HepG2 (cell line): ENCODE measurements at regions not wholly inside any gene's neighbourhood (a gene's known extent, or its start where the extent isn't known, plus 50 kb on each side); places are given as distances from the start of the nearest gene placed in this dataset.

Experiments
- ATAC-seq: fragments of 200-7000 bp; cut with Tn5 transposase; 3 replicates; pipeline ENCODE4 v1.9.1; 2020; ENCODE audit warnings: mild to moderate bottlenecking, moderate library complexity
- BruUV-seq: library from RNA; stranded (reverse); fragments of 400-500 nt; replicated peaks from 2 replicates; lab custom pipeline; 2021; lab: Mats Ljungman, UMichigan
- CTCF ChIA-PET: fragments of 300-600 bp; formaldehyde crosslinking; extraction: SDS; loops from one replicate; lab custom pipeline; 2021; ENCODE audit warnings: low total read pairs, inconsistent platforms, low intra/inter-chr PET ratio; lab: Yijun Ruan, JAX
- POLR2A ChIA-PET: fragments of 350-600 bp; sonication (Branson Sonifier 250); formaldehyde crosslinking; loops from one replicate; lab custom pipeline; 2020; ENCODE audit warnings: antibody characterized with exemption, inconsistent platforms; lab: Yijun Ruan, JAX
- DNase-seq: peaks from one replicate; pipeline ENCODE4 v3.0.0-alpha.2; 2015; ENCODE audit warnings: low spot score
- FAIRE-seq: peaks from 3 replicates; lab custom pipeline; 2011; peaks lifted over from hg19 to GRCh38; lab: Jason Lieb, UNC
- H2AFZ ChIP-seq: one replicate; pipeline ENCODE4 v1.6.1; 2011; ENCODE audit warnings: low read length, inconsistent platforms
- H3K27ac ChIP-seq: fragments of 300-600 bp; 3 replicates; pipeline ENCODE4 v1.8.0; 2011; ENCODE audit warnings: mixed run types, mild to moderate bottlenecking, mixed read lengths, low read length, inconsistent platforms; ENCODE audit not compliant: insufficient read depth; ENCODE audit errors: extremely low read length
- H3K27me3 ChIP-seq, 2 experiments: fragments of 200-600 bp in 1 of 2; 2 replicates in 1 of 2; 3 replicates in 1 of 2; pipeline versions ENCODE4 v1.6.0 to v1.8.0; 2011; ENCODE audit warnings: low read length in 2 of 2, mild to moderate bottlenecking in 2 of 2, moderate library complexity in 2 of 2, inconsistent platforms in 1 of 2; ENCODE audit not compliant: insufficient read depth in 2 of 2, control insufficient read depth in 1 of 2
- H3K36me3 ChIP-seq, 2 experiments: fragments of 200-600 bp in 1 of 2; replicated peaks in 1 of 2; 2 replicates in 1 of 2; 3 replicates in 1 of 2; pipeline versions ENCODE4 v1.5.1 to v1.8.0; 2011; ENCODE audit warnings: low read length in 2 of 2, inconsistent platforms in 1 of 2; ENCODE audit not compliant: insufficient read depth in 2 of 2, control insufficient read depth in 1 of 2
- H3K4me1 ChIP-seq: 2 replicates; pipeline ENCODE4 v1.5.1; 2012; ENCODE audit warnings: low read length, inconsistent platforms; ENCODE audit not compliant: insufficient read depth
- H3K4me2 ChIP-seq: 2 replicates; pipeline ENCODE4 v1.6.0; 2011; ENCODE audit warnings: low read depth, low read length, inconsistent platforms
- H3K4me3 ChIP-seq, 3 experiments: fragments of 200-600 bp in 1 of 3; sonication (generic), shearing (Covaris generic) in 1 of 3; replicated peaks in 1 of 3; 2 replicates each; pipeline ENCODE4 v1.5.1; 2011 to 2016; ENCODE audit warnings: low read length in 3 of 3, inconsistent platforms in 2 of 3, low read depth in 2 of 3, mild to moderate bottlenecking in 2 of 3, control low read depth in 1 of 3, mixed read lengths in 1 of 3; ENCODE audit not compliant: insufficient read depth in 1 of 3
- H3K79me2 ChIP-seq: one replicate; pipeline ENCODE4 v1.6.1; 2011; ENCODE audit warnings: low read length, inconsistent platforms; ENCODE audit not compliant: insufficient read depth
- H3K9ac ChIP-seq: 2 replicates; pipeline ENCODE4 v1.6.0; 2011; ENCODE audit warnings: mild to moderate bottlenecking, low read depth, low read length, inconsistent platforms; ENCODE audit not compliant: insufficient read depth
- H3K9me3 ChIP-seq: 2 replicates; pipeline ENCODE4 v1.5.1; 2012; ENCODE audit warnings: mild to moderate bottlenecking, low read length
- H4K20me1 ChIP-seq: 2 replicates; pipeline ENCODE4 v1.6.0; 2011; ENCODE audit warnings: inconsistent platforms, mild to moderate bottlenecking, low read length, moderate library complexity; ENCODE audit not compliant: insufficient read depth
- MED13 ChIP-seq: sonication (generic); formaldehyde crosslinking; IDR thresholded peaks from 2 replicates; pipeline ENCODE4 v1.5.0; 2020; ENCODE audit warnings: missing genetic modification reagents
- NKX3-1 ChIP-seq: sonication (generic); formaldehyde crosslinking; IDR thresholded peaks from 2 replicates; pipeline ENCODE4 v1.5.0; 2020; ENCODE audit warnings: missing genetic modification reagents
- PHB2 ChIP-seq: fragments of 450-650 bp; IDR thresholded peaks from 2 replicates; pipeline ENCODE4 v1.6.1; 2018; ENCODE audit not compliant: partially characterized antibody
- PITX1 ChIP-seq: sonication (generic); formaldehyde crosslinking; IDR thresholded peaks from 2 replicates; pipeline ENCODE4 v1.5.1; 2020; ENCODE audit warnings: mild to moderate bottlenecking, missing genetic modification reagents
- PPARG ChIP-seq: conservative IDR thresholded peaks from 2 replicates; pipeline ENCODE4 v1.6.1; 2016; ENCODE audit warnings: missing biosample characterization, missing genetic modification reagents
- REXO4 ChIP-seq: sonication (generic); formaldehyde crosslinking; IDR thresholded peaks from 2 replicates; pipeline ENCODE4 v1.8.0; 2022; ENCODE audit warnings: missing genetic modification reagents, mild to moderate bottlenecking, borderline replicate concordance
- SRSF9 ChIP-seq: fragments of 200-400 bp; formaldehyde crosslinking; IDR thresholded peaks from 2 replicates; pipeline ENCODE4 v1.6.1; 2018; ENCODE audit warnings: borderline replicate concordance, mild to moderate bottlenecking, low read depth, low read length; ENCODE audit not compliant: insufficient read depth, poor library complexity, severe bottlenecking
- SYNCRIP ChIP-seq: fragments of 200-400 bp; formaldehyde crosslinking; IDR thresholded peaks from 2 replicates; pipeline ENCODE4 v1.6.1; 2018; ENCODE audit warnings: mild to moderate bottlenecking, low read depth, low read length; ENCODE audit not compliant: insufficient read depth
- YEATS2 ChIP-seq: sonication (generic); formaldehyde crosslinking; IDR thresholded peaks from 2 replicates; pipeline ENCODE4 v1.4.0; 2020; ENCODE audit warnings: missing genetic modification reagents, borderline replicate concordance
- ZNF234 ChIP-seq: sonication (generic); formaldehyde crosslinking; conservative IDR thresholded peaks from 2 replicates; pipeline ENCODE4 v1.5.1; 2020; ENCODE audit warnings: mild to moderate bottlenecking, missing genetic modification reagents
- ZNF235 ChIP-seq: sonication (generic); formaldehyde crosslinking; IDR thresholded peaks from 2 replicates; pipeline ENCODE4 v1.8.1; 2023; ENCODE audit warnings: mild to moderate bottlenecking, missing genetic modification reagents, borderline replicate concordance
- ZNF75D ChIP-seq: sonication (generic); formaldehyde crosslinking; IDR thresholded peaks from 2 replicates; pipeline ENCODE4 v1.8.1; 2023; ENCODE audit warnings: missing genetic modification reagents, mild to moderate bottlenecking, borderline replicate concordance
- ZSCAN25 ChIP-seq: sonication (generic); formaldehyde crosslinking; IDR thresholded peaks from 2 replicates; pipeline ENCODE4 v1.8.0; 2022; ENCODE audit warnings: mild to moderate bottlenecking, missing genetic modification reagents
- ZSCAN29 ChIP-seq: sonication (generic); formaldehyde crosslinking; conservative IDR thresholded peaks from 2 replicates; pipeline ENCODE4 v1.4.0; 2020; ENCODE audit warnings: mild to moderate bottlenecking, missing genetic modification reagents
- WGBS: methylation state at CpG from one replicate; pipeline ENCODE4 v1.1.6; 2017; ENCODE audit warnings: low lambda C conversion rate; 5-methylcytosine and 5-hydroxymethylcytosine counted together
- in situ Hi-C: cut with HindIII; loops from 2 replicates; pipeline ENCODE4 v1.10.0; 2017; ENCODE audit warnings: low pct_unique_long_range_greater_than_20kb; ENCODE audit not compliant: extremely low pct_ligation_motif_present
- intact Hi-C: fragments of 100-400 bp; cut with micrococcal nuclease; formaldehyde crosslinking; loops from one replicate; pipeline ENCODE4 v1.10.0; 2022; ENCODE audit not compliant: unreplicated experiment
- TF ChIP-seq, protein P1 (sequence below): sonication (generic); formaldehyde crosslinking; IDR thresholded peaks from 2 replicates; pipeline ENCODE4 v1.4.0; 2020; ENCODE audit warnings: missing genetic modification reagents
- TF ChIP-seq, protein P2 (sequence below): sonication (generic); formaldehyde crosslinking; IDR thresholded peaks from 2 replicates; pipeline ENCODE4 v1.5.0; 2020; ENCODE audit warnings: mild to moderate bottlenecking, missing genetic modification reagents
- TF ChIP-seq, protein P3 (sequence below): sonication (generic); formaldehyde crosslinking; conservative IDR thresholded peaks from 2 replicates; pipeline ENCODE4 v1.4.0; 2020; ENCODE audit warnings: missing genetic modification reagents

DNA sequence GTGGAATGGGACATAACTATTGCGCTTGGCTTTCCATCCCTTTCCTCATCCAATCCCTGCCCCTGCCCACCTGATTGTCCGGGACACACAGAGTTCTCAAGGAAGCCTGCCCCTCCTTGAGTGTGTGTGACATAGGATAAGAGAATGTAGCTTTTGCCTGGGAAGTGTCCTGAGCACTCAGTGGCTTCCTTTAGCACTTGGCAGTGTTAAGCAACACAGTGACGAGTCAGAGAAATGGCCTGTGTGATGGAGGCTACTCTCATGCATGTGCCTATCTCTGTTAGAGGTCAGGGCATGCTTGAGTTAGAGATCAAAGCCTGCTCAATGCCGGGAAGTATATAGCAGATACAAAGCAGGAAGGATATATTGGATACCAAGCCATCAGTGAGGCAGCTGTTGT lies 289.5 kb downstream of the SIPA1L2 start:
- ChIA-PET POLR2A (no interaction called here), CTCF (no interaction called here)
- no peaks in the 10 kb centered on the region for H3K79me2 ChIP-seq
- H3K36me3 ChIP-seq: no peaks in the 10 kb centered on the region
- no peak for DNase-seq
- no peak overlapping the region for H3K27ac ChIP-seq
- peaks cover 0 to 3% of the 10 kb centered on the region in 2 experiments; a peak in 1 of 5 replicates for H3K27me3 ChIP-seq
- intact Hi-C loops: no loop called here
- H2AFZ ChIP-seq: no peak overlapping the region
- no TSS peak for BruUV-seq
- H3K4me3 ChIP-seq: no peak overlapping the region
- FAIRE-seq: no peak
- in situ Hi-C loops: no loop called here
- 10% methylated on average over 4 of the region's 4 CpGs for WGBS
- no peak overlapping the region for H3K4me2 ChIP-seq
- no peak overlapping the region for H3K9ac ChIP-seq
- peaks cover 8% of the 10 kb centered on the region for H3K9me3 ChIP-seq
- no peaks in the 10 kb centered on the region for H3K4me1 ChIP-seq
- no peaks in the 10 kb centered on the region for H4K20me1 ChIP-seq
- no peak for ATAC-seq
- TF ChIP-seq PHB2: no peak
- TF ChIP-seq ZSCAN25 (CRISPR knock-in tag): no peak
- TF ChIP-seq, protein P1, sequence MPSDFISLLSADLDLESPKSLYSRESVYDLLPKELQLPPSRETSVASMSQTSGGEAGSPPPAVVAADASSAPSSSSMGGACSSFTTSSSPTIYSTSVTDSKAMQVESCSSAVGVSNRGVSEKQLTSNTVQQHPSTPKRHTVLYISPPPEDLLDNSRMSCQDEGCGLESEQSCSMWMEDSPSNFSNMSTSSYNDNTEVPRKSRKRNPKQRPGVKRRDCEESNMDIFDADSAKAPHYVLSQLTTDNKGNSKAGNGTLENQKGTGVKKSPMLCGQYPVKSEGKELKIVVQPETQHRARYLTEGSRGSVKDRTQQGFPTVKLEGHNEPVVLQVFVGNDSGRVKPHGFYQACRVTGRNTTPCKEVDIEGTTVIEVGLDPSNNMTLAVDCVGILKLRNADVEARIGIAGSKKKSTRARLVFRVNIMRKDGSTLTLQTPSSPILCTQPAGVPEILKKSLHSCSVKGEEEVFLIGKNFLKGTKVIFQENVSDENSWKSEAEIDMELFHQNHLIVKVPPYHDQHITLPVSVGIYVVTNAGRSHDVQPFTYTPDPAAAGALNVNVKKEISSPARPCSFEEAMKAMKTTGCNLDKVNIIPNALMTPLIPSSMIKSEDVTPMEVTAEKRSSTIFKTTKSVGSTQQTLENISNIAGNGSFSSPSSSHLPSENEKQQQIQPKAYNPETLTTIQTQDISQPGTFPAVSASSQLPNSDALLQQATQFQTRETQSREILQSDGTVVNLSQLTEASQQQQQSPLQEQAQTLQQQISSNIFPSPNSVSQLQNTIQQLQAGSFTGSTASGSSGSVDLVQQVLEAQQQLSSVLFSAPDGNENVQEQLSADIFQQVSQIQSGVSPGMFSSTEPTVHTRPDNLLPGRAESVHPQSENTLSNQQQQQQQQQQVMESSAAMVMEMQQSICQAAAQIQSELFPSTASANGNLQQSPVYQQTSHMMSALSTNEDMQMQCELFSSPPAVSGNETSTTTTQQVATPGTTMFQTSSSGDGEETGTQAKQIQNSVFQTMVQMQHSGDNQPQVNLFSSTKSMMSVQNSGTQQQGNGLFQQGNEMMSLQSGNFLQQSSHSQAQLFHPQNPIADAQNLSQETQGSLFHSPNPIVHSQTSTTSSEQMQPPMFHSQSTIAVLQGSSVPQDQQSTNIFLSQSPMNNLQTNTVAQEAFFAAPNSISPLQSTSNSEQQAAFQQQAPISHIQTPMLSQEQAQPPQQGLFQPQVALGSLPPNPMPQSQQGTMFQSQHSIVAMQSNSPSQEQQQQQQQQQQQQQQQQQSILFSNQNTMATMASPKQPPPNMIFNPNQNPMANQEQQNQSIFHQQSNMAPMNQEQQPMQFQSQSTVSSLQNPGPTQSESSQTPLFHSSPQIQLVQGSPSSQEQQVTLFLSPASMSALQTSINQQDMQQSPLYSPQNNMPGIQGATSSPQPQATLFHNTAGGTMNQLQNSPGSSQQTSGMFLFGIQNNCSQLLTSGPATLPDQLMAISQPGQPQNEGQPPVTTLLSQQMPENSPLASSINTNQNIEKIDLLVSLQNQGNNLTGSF: no peak
- no peak for TF ChIP-seq ZNF234 (CRISPR knock-in tag)
- TF ChIP-seq, protein P2, sequence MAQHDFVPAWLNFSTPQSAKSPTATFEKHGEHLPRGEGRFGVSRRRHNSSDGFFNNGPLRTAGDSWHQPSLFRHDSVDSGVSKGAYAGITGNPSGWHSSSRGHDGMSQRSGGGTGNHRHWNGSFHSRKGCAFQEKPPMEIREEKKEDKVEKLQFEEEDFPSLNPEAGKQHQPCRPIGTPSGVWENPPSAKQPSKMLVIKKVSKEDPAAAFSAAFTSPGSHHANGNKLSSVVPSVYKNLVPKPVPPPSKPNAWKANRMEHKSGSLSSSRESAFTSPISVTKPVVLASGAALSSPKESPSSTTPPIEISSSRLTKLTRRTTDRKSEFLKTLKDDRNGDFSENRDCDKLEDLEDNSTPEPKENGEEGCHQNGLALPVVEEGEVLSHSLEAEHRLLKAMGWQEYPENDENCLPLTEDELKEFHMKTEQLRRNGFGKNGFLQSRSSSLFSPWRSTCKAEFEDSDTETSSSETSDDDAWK (CRISPR knock-in tag): no peak
- TF ChIP-seq PPARG (CRISPR knock-in tag): no peak
- TF ChIP-seq SYNCRIP: no peak
- no peak for TF ChIP-seq MED13
- TF ChIP-seq REXO4 (CRISPR knock-in tag): no peak
- TF ChIP-seq SRSF9: no peak
- no peak for TF ChIP-seq ZSCAN29
- no peak for TF ChIP-seq PITX1 (CRISPR knock-in tag)
- TF ChIP-seq NKX3-1 (CRISPR knock-in tag): no peak
- no peak for TF ChIP-seq ZNF75D (CRISPR knock-in tag)
- no peak for TF ChIP-seq YEATS2
- TF ChIP-seq, protein P3, sequence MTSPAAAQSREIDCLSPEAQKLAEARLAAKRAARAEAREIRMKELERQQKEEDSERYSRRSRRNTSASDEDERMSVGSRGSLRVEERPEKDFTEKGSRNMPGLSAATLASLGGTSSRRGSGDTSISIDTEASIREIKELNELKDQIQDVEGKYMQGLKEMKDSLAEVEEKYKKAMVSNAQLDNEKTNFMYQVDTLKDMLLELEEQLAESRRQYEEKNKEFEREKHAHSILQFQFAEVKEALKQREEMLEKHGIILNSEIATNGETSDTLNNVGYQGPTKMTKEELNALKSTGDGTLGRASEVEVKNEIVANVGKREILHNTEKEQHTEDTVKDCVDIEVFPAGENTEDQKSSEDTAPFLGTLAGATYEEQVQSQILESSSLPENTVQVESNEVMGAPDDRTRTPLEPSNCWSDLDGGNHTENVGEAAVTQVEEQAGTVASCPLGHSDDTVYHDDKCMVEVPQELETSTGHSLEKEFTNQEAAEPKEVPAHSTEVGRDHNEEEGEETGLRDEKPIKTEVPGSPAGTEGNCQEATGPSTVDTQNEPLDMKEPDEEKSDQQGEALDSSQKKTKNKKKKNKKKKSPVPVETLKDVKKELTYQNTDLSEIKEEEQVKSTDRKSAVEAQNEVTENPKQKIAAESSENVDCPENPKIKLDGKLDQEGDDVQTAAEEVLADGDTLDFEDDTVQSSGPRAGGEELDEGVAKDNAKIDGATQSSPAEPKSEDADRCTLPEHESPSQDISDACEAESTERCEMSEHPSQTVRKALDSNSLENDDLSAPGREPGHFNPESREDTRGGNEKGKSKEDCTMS (CRISPR knock-in tag): no peak
- no peak for TF ChIP-seq ZNF235
